HCT116 (cell line): ENCODE measurements at regions not wholly inside any gene's neighbourhood (a gene's known extent, or its start where the extent isn't known, plus 50 kb on each side); places are given as distances from the start of the nearest gene placed in this dataset.

Experiments
- ATAC-seq: fragments of 200-7000 bp; cut with Tn5 transposase; 2 replicates; pipeline ENCODE4 v1.9.1; 2020; ENCODE audit warnings: mild to moderate bottlenecking, moderate library complexity
- BruUV-seq: library from RNA; stranded (reverse); fragments of 400-500 nt; replicated peaks from 2 replicates; lab custom pipeline; 2021; lab: Mats Ljungman, UMichigan
- CTCF ChIA-PET: fragments of 300-600 bp; sonication (Branson Sonifier 250); formaldehyde crosslinking; loops from one replicate; lab custom pipeline; 2021; ENCODE audit warnings: antibody characterized with exemption; lab: Charles Lee
- POLR2A ChIA-PET: fragments of 300-600, 350-600 bp; sonication (Branson Sonifier 250); formaldehyde crosslinking; loops from one replicate; lab custom pipeline; 2021; ENCODE audit warnings: antibody characterized with exemption; lab: Charles Lee
- RAD21 ChIA-PET, 2 experiments: fragments of 300-600 bp; sonication (Branson Sonifier 250); formaldehyde crosslinking; loops; one replicate each; lab custom pipeline; 2023; ENCODE audit warnings: low total read pairs in 2 of 2; ENCODE audit not compliant: uncharacterized antibody in 2 of 2, unreplicated experiment in 2 of 2, low non-redundant PET in 1 of 2; lab: Charles Lee
- DNase-seq: peaks from one replicate; pipeline ENCODE4 v3.0.0-alpha.2; 2010; ENCODE audit warnings: low read depth, low spot score
- H2AFZ ChIP-seq: fragments of 200-600 bp; shearing (Covaris generic), sonication (generic); 2 replicates; pipeline ENCODE4 v1.6.1; 2017; ENCODE audit warnings: low read depth, mixed run types, mixed read lengths, antibody characterized with exemption, low read length; ENCODE audit not compliant: poor library complexity, severe bottlenecking
- H3K27ac ChIP-seq: 2 replicates; pipeline ENCODE4 v1.5.1; 2012; ENCODE audit warnings: low read depth, low read length
- H3K27me3 ChIP-seq: fragments of 200-600 bp; sonication (generic); 2 replicates; pipeline ENCODE4 v1.6.1; 2016; ENCODE audit warnings: mixed run types, low read length, mixed read lengths; ENCODE audit not compliant: insufficient read depth
- H3K36me3 ChIP-seq, 2 experiments: fragments of 200-500 bp in 1 of 2; fragments of 200-600 bp in 1 of 2; sonication (Bioruptor generic) in 1 of 2; sonication (generic) in 1 of 2; 2 replicates each; pipeline versions ENCODE4 v1.5.1 to v1.6.1; 2014 to 2016; ENCODE audit warnings: low read length in 2 of 2, inconsistent platforms in 1 of 2, mixed read lengths in 1 of 2, mixed run types in 1 of 2; ENCODE audit not compliant: insufficient read depth in 2 of 2, control insufficient read depth in 1 of 2
- H3K4me1 ChIP-seq, 2 experiments: fragments of 200-600 bp in 1 of 2; sonication (generic) in 1 of 2; 2 replicates each; pipeline versions ENCODE4 v1.5.1 to v1.6.1; 2012 to 2017; ENCODE audit warnings: low read length in 2 of 2, inconsistent platforms in 1 of 2, mild to moderate bottlenecking in 1 of 2, mixed read lengths in 1 of 2, mixed run types in 1 of 2, moderate library complexity in 1 of 2; ENCODE audit not compliant: insufficient read depth in 2 of 2, control insufficient read depth in 1 of 2
- H3K4me2 ChIP-seq: fragments of 200-600 bp; sonication (generic); 2 replicates; pipeline ENCODE4 v1.6.1; 2017; ENCODE audit warnings: mixed run types, low read length, mixed read lengths
- H3K4me3 ChIP-seq, 2 experiments: fragments of 200-600 bp in 1 of 2; sonication (generic) in 1 of 2; replicated peaks in 1 of 2; 2 replicates each; pipeline ENCODE4 v1.5.1; 2011 to 2016; ENCODE audit warnings: low read length in 2 of 2, control low read depth in 1 of 2, low read depth in 1 of 2, mild to moderate bottlenecking in 1 of 2, mixed read lengths in 1 of 2, mixed run types in 1 of 2
- H3K79me2 ChIP-seq: fragments of 200-600 bp; sonication (generic); 2 replicates; pipeline ENCODE4 v1.6.1; 2017; ENCODE audit warnings: mild to moderate bottlenecking, mixed run types, low read length, moderate library complexity, mixed read lengths; ENCODE audit not compliant: insufficient read depth
- H3K9ac ChIP-seq: fragments of 200-600 bp; sonication (generic); 2 replicates; pipeline ENCODE4 v1.6.1; 2016; ENCODE audit warnings: low read length, mixed read lengths
- H3K9me2 ChIP-seq: fragments of 200-600 bp; sonication (generic), shearing (Covaris generic); 2 replicates; pipeline ENCODE4 v1.6.1; 2017; ENCODE audit warnings: mixed run types, mild to moderate bottlenecking, moderate library complexity; ENCODE audit not compliant: insufficient read depth
- H3K9me3 ChIP-seq, 2 experiments: fragments of 200-500 bp in 1 of 2; fragments of 200-600 bp in 1 of 2; sonication (Bioruptor generic) in 1 of 2; sonication (generic) in 1 of 2; 2 replicates each; pipeline ENCODE4 v1.6.1; 2014 to 2017; ENCODE audit warnings: low read length in 2 of 2, mixed read lengths in 2 of 2, inconsistent platforms in 1 of 2, low read depth in 1 of 2, mild to moderate bottlenecking in 1 of 2, mixed run types in 1 of 2, moderate library complexity in 1 of 2; ENCODE audit not compliant: control insufficient read depth in 1 of 2, insufficient read depth in 1 of 2
- H4K20me1 ChIP-seq: fragments of 200-600 bp; sonication (generic), shearing (Covaris generic); 2 replicates; pipeline ENCODE4 v1.6.1; 2017; ENCODE audit warnings: mixed run types, mild to moderate bottlenecking, moderate library complexity; ENCODE audit not compliant: insufficient read depth
- CEBPB ChIP-seq: IDR thresholded peaks from 2 replicates; pipeline ENCODE4 v1.6.1; 2012; ENCODE audit warnings: low read depth
- CTCF ChIP-seq, 3 experiments: fragments of 200-600 bp in 1 of 3; sonication (generic) in 1 of 3; IDR thresholded peaks in 2 of 3; conservative IDR thresholded peaks in 1 of 3; 2 replicates each; pipeline ENCODE4 v1.5.1; 2012 to 2017; ENCODE audit warnings: low read depth in 2 of 3, low read length in 2 of 3, antibody characterized with exemption in 1 of 3, borderline replicate concordance in 1 of 3, control low read depth in 1 of 3, mild to moderate bottlenecking in 1 of 3, mixed read lengths in 1 of 3, mixed run types in 1 of 3, moderate library complexity in 1 of 3; ENCODE audit not compliant: insufficient read depth in 1 of 3
- EGR1 ChIP-seq: IDR thresholded peaks from 2 replicates; pipeline ENCODE4 v1.6.1; 2012; ENCODE audit warnings: low read depth
- FOSL1 ChIP-seq: IDR thresholded peaks from 2 replicates; pipeline ENCODE4 v1.6.1; 2012; ENCODE audit warnings: low read depth
- MAX ChIP-seq: IDR thresholded peaks from 2 replicates; pipeline ENCODE4 v1.6.1; 2012
- POLR2A ChIP-seq: IDR thresholded peaks from 2 replicates; pipeline ENCODE4 v1.7.0; 2011; ENCODE audit warnings: borderline replicate concordance; ENCODE audit not compliant: insufficient read depth, insufficient read length; ENCODE audit errors: extremely low read depth
- RAD21 ChIP-seq: IDR thresholded peaks from 2 replicates; pipeline ENCODE4 v1.6.1; 2012; ENCODE audit warnings: low read depth, mild to moderate bottlenecking
- SIN3A ChIP-seq: IDR thresholded peaks from 2 replicates; pipeline ENCODE4 v1.6.1; 2012; ENCODE audit warnings: low read depth
- SRF ChIP-seq: IDR thresholded peaks from 2 replicates; pipeline ENCODE4 v1.6.1; 2012; ENCODE audit warnings: low read depth
- TCF7L2 ChIP-seq: IDR thresholded peaks from 2 replicates; pipeline ENCODE4 v1.7.0; 2011; ENCODE audit warnings: borderline replicate concordance, inconsistent platforms; ENCODE audit not compliant: insufficient read depth, insufficient read length; ENCODE audit errors: extremely low read depth
- YY1 ChIP-seq: IDR thresholded peaks from 2 replicates; pipeline ENCODE4 v1.6.1; 2011; ENCODE audit warnings: low read length, low read depth, moderate library complexity, mild to moderate bottlenecking; ENCODE audit not compliant: insufficient replicate concordance; ENCODE audit errors: extremely low read depth
- ZFX ChIP-seq: fragments of 450-650 bp; IDR thresholded peaks from 2 replicates; pipeline ENCODE4 v1.6.1; 2017
- ZNF274 ChIP-seq: fragments of 200-500 bp; sonication (Bioruptor generic); IDR thresholded peaks from 2 replicates; pipeline ENCODE4 v1.6.1; 2014; ENCODE audit warnings: mild to moderate bottlenecking, low read depth, low read length, inconsistent platforms
- intact Hi-C: fragments of 100-400 bp; cut with micrococcal nuclease; formaldehyde crosslinking; loops from 2 replicates; pipeline ENCODE4 v1.10.0; 2022

- Histone ChIP-seq H3K27ac (no peak overlapping the region), H3K4me1 (peaks cover 0 to 8% of the 10 kb centered on the region in 2 experiments; a peak in 1 of 4 replicates), H3K27me3 (no peaks in the 10 kb centered on the region), H3K4me2 (no peak overlapping the region), H3K36me3 (no peaks in the 10 kb centered on the region), H3K79me2 (no peaks in the 10 kb centered on the region), H3K9me3 (no peaks in the 10 kb centered on the region), H3K9ac (no peak overlapping the region), H3K9me2 (no peaks in the 10 kb centered on the region), H2AFZ (no peak overlapping the region), H4K20me1 (no peaks in the 10 kb centered on the region), H3K4me3 (no peak overlapping the region)
- RAD21 ChIA-PET, result no interaction called here
- ATAC-seq (peak; percentile 72), DNase-seq (no peak)
- CTCF ChIA-PET, result no interaction called here
- POLR2A ChIA-PET, result no interaction called here
- no peak for TF ChIP-seq SIN3A
- peak in 2 of 3 experiments; percentile 16 to 18; a peak in 2 of 6 replicates for TF ChIP-seq CTCF (IDR thresholded peaks at IDR 0.05 in 2 of 3, conservative IDR thresholded peaks at IDR 0.05 in 1 of 3; ENCODE audit: borderline replicate concordance in 1 of 3, insufficient read depth in 1 of 3, low read depth in 2 of 3, low read length in 2 of 3)
- no TSS peak for BruUV-seq
- intact Hi-C loops, result no loop called here
These were observed 236.5 kb downstream of the HACE1 start for GRCh38 chr6:104623052-104623690.

- BruUV-seq, result no TSS peak
- H3K27me3 ChIP-seq, result no peaks in the 10 kb centered on the region
- no peak overlapping the region for H3K27ac ChIP-seq
- H3K4me1 ChIP-seq, result peaks cover 0 to 8% of the 10 kb centered on the region in 2 experiments; a peak in 1 of 4 replicates
- no peaks in the 10 kb centered on the region for H3K36me3 ChIP-seq
- intact Hi-C loops, result no loop called here
- H3K9me2 ChIP-seq, result no peaks in the 10 kb centered on the region
- H4K20me1 ChIP-seq, result no peaks in the 10 kb centered on the region
- no peak overlapping the region for H3K4me3 ChIP-seq
- H3K79me2 ChIP-seq, result no peaks in the 10 kb centered on the region
- no peaks in the 10 kb centered on the region for H3K9me3 ChIP-seq
- CTCF ChIA-PET, result no interaction called here
- RAD21 ChIA-PET, result no interaction called here
- ATAC-seq (no peak), DNase-seq (no peak)
- POLR2A ChIA-PET, result no interaction called here
- no peak overlapping the region for H2AFZ ChIP-seq
- no peak overlapping the region for H3K9ac ChIP-seq
- H3K4me2 ChIP-seq, result no peak overlapping the region
- TF ChIP-seq SRF (no peak), EGR1 (no peak), ZNF274 (no peak), FOSL1 (no peak), MAX (no peak), YY1 (no peak), CEBPB (no peak), CTCF (IDR thresholded peaks at IDR 0.05 in 2 of 3, conservative IDR thresholded peaks at IDR 0.05 in 1 of 3; ENCODE audit: borderline replicate concordance in 1 of 3, insufficient read depth in 1 of 3, low read depth in 2 of 3, low read length in 2 of 3) (no peak), TCF7L2 (no peak), POLR2A (no peak), RAD21 (no peak), ZFX (no peak)
These were observed 238.3 kb downstream of the HACE1 start for GRCh38 chr6:104621396-104621795.
